A549 (cell line): ENCODE measurements at regions not wholly inside any gene's neighbourhood (a gene's known extent, or its start where the extent isn't known, plus 50 kb on each side); places are given as distances from the start of the nearest gene placed in this dataset.

ENCODE experiments used
- ATAC-seq, 2 experiments: fragments of 200-7000 bp in 1 of 2; fragments of >200 bp in 1 of 2; cut with Nextera tagmentation in 1 of 2; cut with Tn5 transposase in 1 of 2; 3 replicates each; pipeline versions ENCODE4 v1.8.0 to v1.9.1; 2018 to 2020; ENCODE audit warnings: mild to moderate bottlenecking in 1 of 2, moderate library complexity in 1 of 2
- CTCF ChIA-PET: fragments of 300-600 bp; sonication (Branson Sonifier 250); formaldehyde crosslinking; extraction: SDS; loops from one replicate; lab custom pipeline; 2021; ENCODE audit warnings: antibody characterized with exemption, inconsistent platforms; lab: Yijun Ruan, JAX
- POLR2A ChIA-PET: fragments of 350-600 bp; formaldehyde crosslinking; extraction: SDS; loops from one replicate; lab custom pipeline; 2021; ENCODE audit warnings: antibody characterized with exemption, inconsistent platforms; lab: Yijun Ruan, JAX
- DNase-seq, 2 experiments: peaks; one replicate each; pipeline versions ENCODE4 v3.0.0 to v3.0.0-alpha.2; 2011 to 2016; ENCODE audit warnings: low read depth in 1 of 2, low spot score in 1 of 2
- FAIRE-seq: peaks from 2 replicates; lab custom pipeline; 2011; peaks lifted over from hg19 to GRCh38; lab: Jason Lieb, UNC
- H3K27ac ChIP-seq, 2 experiments: fragments of >200 bp; sonication (Bioruptor Twin); formaldehyde crosslinking; 3 replicates each; pipeline ENCODE4 v1.5.1; 2016 to 2017
- H3K4me1 ChIP-seq: fragments of >200 bp; sonication (Bioruptor Twin); formaldehyde crosslinking; 3 replicates; pipeline ENCODE4 v1.6.1; 2016
- H3K4me2 ChIP-seq: fragments of >200 bp; sonication (Bioruptor Twin); formaldehyde crosslinking; 3 replicates; pipeline ENCODE4 v1.6.1; 2016
- H3K4me3 ChIP-seq: fragments of >200 bp; sonication (Bioruptor Twin); formaldehyde crosslinking; 3 replicates; pipeline ENCODE4 v1.5.1; 2016
- H3K9me3 ChIP-seq: fragments of >200 bp; sonication (Bioruptor Twin); formaldehyde crosslinking; 3 replicates; pipeline ENCODE4 v1.6.1; 2016
- ATOH8 ChIP-seq: fragments of 250-450 bp; sonication (Bioruptor Pico); IDR thresholded peaks from 2 replicates; pipeline ENCODE4 v1.5.0; 2020; ENCODE audit warnings: low read depth, mild to moderate bottlenecking, moderate library complexity
- BCL3 ChIP-seq: fragments of >200 bp; sonication (Bioruptor Twin); formaldehyde crosslinking; IDR thresholded peaks from 3 replicates; pipeline ENCODE4 v1.6.1; 2016
- BHLHE40 ChIP-seq: IDR thresholded peaks from 2 replicates; pipeline ENCODE4 v1.6.1; 2012; ENCODE audit warnings: low read depth, low read length, inconsistent platforms
- CHD2 ChIP-seq: fragments of 150-350 bp; IDR thresholded peaks from 2 replicates; pipeline ENCODE4 v1.6.1; 2014; ENCODE audit warnings: low read length; ENCODE audit not compliant: partially characterized antibody
- CHD4 ChIP-seq: fragments of 200-600 bp; sonication (generic); IDR thresholded peaks from 2 replicates; pipeline ENCODE4 v1.6.1; 2016; ENCODE audit warnings: antibody characterized with exemption, mild to moderate bottlenecking, borderline replicate concordance
- CTCF ChIP-seq: fragments of >200 bp; sonication (Bioruptor Twin); formaldehyde crosslinking; IDR thresholded peaks from 3 replicates; pipeline ENCODE4 v1.5.1; 2016
- EP300 ChIP-seq, 2 experiments: fragments of >200 bp; sonication (Bioruptor Twin); formaldehyde crosslinking; IDR thresholded peaks; 2 replicates in 1 of 2; 3 replicates in 1 of 2; pipeline ENCODE4 v1.6.1; 2016 to 2017
- ESRRA ChIP-seq: fragments of 150-350 bp; IDR thresholded peaks from 2 replicates; pipeline ENCODE4 v1.6.1; 2014; ENCODE audit warnings: mild to moderate bottlenecking, low read length, borderline replicate concordance
- GATA3 ChIP-seq: IDR thresholded peaks from 2 replicates; pipeline ENCODE4 v1.6.1; 2012; ENCODE audit warnings: borderline replicate concordance
- HES2 ChIP-seq: fragments of >200 bp; sonication (Bioruptor Twin); formaldehyde crosslinking; IDR thresholded peaks from 2 replicates; pipeline ENCODE4 v1.6.1; 2016
- HEYL ChIP-seq: fragments of 250-450 bp; sonication (Bioruptor Pico); IDR thresholded peaks from 2 replicates; pipeline ENCODE4 v1.8.0; 2021; ENCODE audit warnings: mild to moderate bottlenecking, moderate library complexity
- HOXA7 ChIP-seq: fragments of 250-450 bp; sonication (Bioruptor Pico); IDR thresholded peaks from 2 replicates; pipeline ENCODE4 v1.5.0; 2020; ENCODE audit warnings: mild to moderate bottlenecking, moderate library complexity
- HOXB13 ChIP-seq: fragments of 250-450 bp; sonication (Bioruptor Pico); IDR thresholded peaks from 2 replicates; pipeline ENCODE4 v1.5.0; 2020; ENCODE audit warnings: low read depth, mild to moderate bottlenecking, moderate library complexity
- JUNB ChIP-seq: fragments of >200 bp; sonication (Bioruptor Twin); formaldehyde crosslinking; IDR thresholded peaks from 2 replicates; pipeline ENCODE4 v1.6.1; 2016
- KDM1A ChIP-seq: fragments of 200-600 bp; sonication (generic); IDR thresholded peaks from 2 replicates; pipeline ENCODE4 v1.6.1; 2016; ENCODE audit warnings: low read depth, mild to moderate bottlenecking
- MAFK ChIP-seq: fragments of 450-650 bp; IDR thresholded peaks from 2 replicates; pipeline ENCODE4 v1.6.1; 2014; ENCODE audit not compliant: partially characterized antibody
- NR3C1 ChIP-seq: fragments of >200 bp; sonication (Bioruptor Twin); formaldehyde crosslinking; IDR thresholded peaks from 3 replicates; pipeline ENCODE4 v1.6.1; 2017
- POLR2AphosphoS2 ChIP-seq: conservative IDR thresholded peaks from 2 replicates; pipeline ENCODE4 v1.6.1; 2012; ENCODE audit warnings: low read length, improper control_type of control experiment, inconsistent platforms
- RAD21 ChIP-seq, 2 experiments: fragments of >200 bp in 1 of 2; sonication (Bioruptor Twin) in 1 of 2; formaldehyde crosslinking in 1 of 2; IDR thresholded peaks in 1 of 2; conservative IDR thresholded peaks in 1 of 2; 2 replicates in 1 of 2; 3 replicates in 1 of 2; pipeline ENCODE4 v1.6.1; 2012 to 2018; ENCODE audit warnings: inconsistent platforms in 1 of 2
- RFX5 ChIP-seq: fragments of 450-650 bp; IDR thresholded peaks from 2 replicates; pipeline ENCODE4 v1.7.1; 2014; ENCODE audit warnings: antibody characterized with exemption, mild to moderate bottlenecking, moderate library complexity
- SMC3 ChIP-seq: fragments of >200 bp; sonication (Bioruptor Twin); formaldehyde crosslinking; IDR thresholded peaks from 3 replicates; pipeline ENCODE4 v1.6.1; 2018; ENCODE audit warnings: inconsistent platforms
- SREBF2 ChIP-seq: fragments of 450-650 bp; IDR thresholded peaks from 2 replicates; pipeline ENCODE4 v1.6.1; 2014; ENCODE audit warnings: mild to moderate bottlenecking, moderate library complexity
- TFCP2L1 ChIP-seq: fragments of 250-450 bp; sonication (Bioruptor Pico); IDR thresholded peaks from 2 replicates; pipeline ENCODE4 v1.5.0; 2021; ENCODE audit warnings: mild to moderate bottlenecking
- ZSCAN20 ChIP-seq: fragments of 250-450 bp; sonication (Bioruptor Pico); IDR thresholded peaks from 2 replicates; pipeline ENCODE4 v1.8.0; 2022; ENCODE audit warnings: mild to moderate bottlenecking, moderate library complexity
- WGBS: methylation state at CpG from one replicate; pipeline ENCODE4 v1.1.6; 2017; ENCODE audit errors: missing lambda C conversion rate; 5-methylcytosine and 5-hydroxymethylcytosine counted together

GRCh38 chr16:52171481-52171880 is 375.5 kb downstream of the TOX3 start:
- ATAC-seq = no peak

GRCh38 chr16:52167328-52167727 is 379.6 kb downstream of the TOX3 start:
- H3K9me3 ChIP-seq = no peaks in the 10 kb centered on the region
- TF ChIP-seq POLR2AphosphoS2 = no peak
- no peak for TF ChIP-seq NR3C1
- TF ChIP-seq SREBF2 = no peak
- no peak for TF ChIP-seq CHD2
- TF ChIP-seq BHLHE40 = no peak
- no peak for TF ChIP-seq EP300 (IDR thresholded peaks at IDR 0.05)
- TF ChIP-seq MAFK = no peak
- no peak for TF ChIP-seq HOXB13
- TF ChIP-seq KDM1A = no peak
- TF ChIP-seq ESRRA = no peak
- TF ChIP-seq SMC3 = no peak
- no peak for TF ChIP-seq HES2
- TF ChIP-seq RAD21 (conservative IDR thresholded peaks at IDR 0.05 in 1 of 2, IDR thresholded peaks at IDR 0.05 in 1 of 2) = no peak
- no peak for TF ChIP-seq HEYL (CRISPR knock-in tag)
- no peak for TF ChIP-seq ZSCAN20 (CRISPR knock-in tag)
- TF ChIP-seq BCL3 = no peak
- TF ChIP-seq CHD4 = no peak
- TF ChIP-seq, all 56 proteins: peak for 0
- FAIRE-seq (no peak), DNase-seq (no peak), ATAC-seq (no peak)
- ChIA-PET CTCF (no interaction called here), POLR2A (no interaction called here)
- no peak overlapping the region for H3K27ac ChIP-seq
- H3K4me1 ChIP-seq = no peaks in the 10 kb centered on the region
- H3K4me3 ChIP-seq = no peak overlapping the region
- WGBS = 11% methylated on average over 1 of the region's 1 CpG
- no peak overlapping the region for H3K4me2 ChIP-seq

More at GRCh38 chr16:52171481-52171880, 375.5 kb downstream of the TOX3 start:
- H3K4me2 ChIP-seq = no peak overlapping the region
- ChIA-PET POLR2A (no interaction called here), CTCF (interaction anchor here (2.5 kb wide), 1 partner anchor 20 kb away, joined by 10 read pairs; no protein-coding TSS in a partner anchor)
- FAIRE-seq (no peak), DNase-seq (no peak)
- no peak for TF ChIP-seq SREBF2
- TF ChIP-seq CTCF = no peak
- TF ChIP-seq GATA3 = no peak
- no peak for TF ChIP-seq RFX5
- no peak for TF ChIP-seq HEYL (CRISPR knock-in tag)
- TF ChIP-seq HOXA7 (CRISPR knock-in tag) = no peak
- TF ChIP-seq KDM1A = no peak
- TF ChIP-seq CHD2 = no peak
- TF ChIP-seq NR3C1 = no peak
- no peak for TF ChIP-seq HOXB13
- TF ChIP-seq TFCP2L1 (CRISPR knock-in tag) = no peak
- TF ChIP-seq ATOH8 = no peak
- no peak for TF ChIP-seq POLR2AphosphoS2
- no peak for TF ChIP-seq JUNB
- H3K4me1 ChIP-seq = no peaks in the 10 kb centered on the region
- H3K4me3 ChIP-seq = no peak overlapping the region
- no peak overlapping the region for H3K27ac ChIP-seq
- H3K9me3 ChIP-seq = no peaks in the 10 kb centered on the region
